ENCODE measurements at regions not wholly inside any gene's neighbourhood (a gene's known extent, or its start where the extent isn't known, plus 50 kb on each side); places are given as distances from the start of the nearest gene placed in this dataset.

DNA sequence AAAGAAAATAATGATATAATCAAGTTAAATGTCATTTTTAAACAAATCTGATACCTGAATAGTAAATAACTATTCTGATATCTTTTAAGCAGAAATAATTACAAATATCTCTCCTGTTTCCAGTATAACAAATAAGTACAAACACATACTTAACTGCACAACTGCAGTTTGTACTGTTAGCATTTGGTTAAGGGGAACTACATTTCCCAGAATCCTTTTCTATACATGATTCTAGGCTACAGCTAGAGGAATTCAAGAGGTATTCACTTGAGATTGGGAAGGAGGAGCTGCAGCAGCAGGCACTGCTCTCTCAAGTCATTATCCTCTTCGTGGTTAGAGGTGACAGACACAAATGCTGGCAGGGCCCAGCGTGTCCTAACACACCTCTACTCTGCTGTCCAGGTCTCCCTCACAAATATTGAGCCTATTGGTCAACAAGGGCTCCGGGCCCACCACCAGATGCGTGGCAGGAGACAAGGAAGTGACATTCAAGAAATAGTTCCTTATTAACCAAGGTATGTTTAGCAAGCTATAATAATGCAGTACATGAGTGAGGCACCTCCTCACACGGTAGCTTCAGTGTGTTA is 255.1 kb upstream of the MKLN1 start:
- Histone ChIP-seq H2BK120ac (ENCODE audit: insufficient read depth, low read length, poor library complexity) (no peak overlapping the region), H2BK12ac (ENCODE audit: low read length) (no peak overlapping the region), H3K4ac (ENCODE audit: low read depth, low read length) (no peak overlapping the region), H3K4me1 (ENCODE audit: control insufficient read depth in 1 of 2, insufficient read depth in 2 of 2, low read length in 2 of 2) (peaks cover 2% of the 10 kb centered on the region in 2 experiments), H2AFZ (ENCODE audit: insufficient read depth, low read length, poor library complexity) (peak overlapping the region; percentile 66), H3K27ac (ENCODE audit: low read depth, low read length) (no peak overlapping the region), H2AK5ac (ENCODE audit: low read length) (no peak overlapping the region), H3K36me3 (ENCODE audit: control insufficient read depth in 1 of 2, insufficient read depth in 2 of 2, low read length in 2 of 2) (no peaks in the 10 kb centered on the region), H4K8ac (ENCODE audit: low read depth, low read length) (peak overlapping the region; percentile 21), H4K91ac (ENCODE audit: low read depth, low read length) (no peak overlapping the region), H3K9me3 (ENCODE audit: insufficient read depth, low read depth, low read length) (no peaks in the 10 kb centered on the region), H3K79me1 (ENCODE audit: low read length) (no peaks in the 10 kb centered on the region), H3K4me3 (ENCODE audit: low read depth, low read length) (no peak overlapping the region), H3K4me2 (ENCODE audit: low read length) (no peak overlapping the region), H3K79me2 (ENCODE audit: control insufficient read depth, insufficient read depth, low read length, poor library complexity) (no peaks in the 10 kb centered on the region), H2BK5ac (ENCODE audit: low read depth, low read length, poor library complexity) (no peak overlapping the region), H3K18ac (ENCODE audit: low read length) (no peak overlapping the region), H3K27me3 (ENCODE audit: insufficient read depth, low read length) (no peaks in the 10 kb centered on the region), H3K9ac (ENCODE audit: low read length) (no peak overlapping the region), H3K23ac (ENCODE audit: low read length) (no peak overlapping the region), H3K14ac (ENCODE audit: low read length) (no peak overlapping the region), H4K12ac (ENCODE audit: low read depth, low read length) (no peak overlapping the region)
- no CpG with 5 or more reads among the region's 5 CpGs for WGBS (ENCODE audit: extremely low coverage, insufficient coverage, insufficient read length)
- peak; percentile 44 to 70 for DNase-seq

DNA sequence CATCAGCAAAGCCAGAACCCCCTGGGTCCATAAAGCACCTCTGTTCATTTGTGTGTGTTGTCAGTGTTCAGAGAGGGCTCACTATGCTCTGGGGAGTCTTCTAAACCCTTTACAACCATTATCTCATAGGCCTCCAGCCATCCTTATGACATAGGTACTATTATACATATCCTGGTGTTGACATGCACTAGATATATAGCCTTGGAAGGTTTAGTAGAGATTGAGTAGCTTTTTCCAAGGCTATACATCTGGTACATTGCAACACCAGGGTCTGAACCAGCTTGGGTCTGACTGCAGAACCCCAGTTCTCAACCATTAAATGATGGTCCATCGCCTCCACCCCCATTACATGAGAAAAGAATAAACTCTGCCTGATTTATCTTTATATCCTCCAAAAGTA is 253.6 kb upstream of the MKLN1 start:
- Histone ChIP-seq H3K9ac (ENCODE audit: low read length) (no peak overlapping the region), H3K79me1 (ENCODE audit: low read length) (no peaks in the 10 kb centered on the region), H4K12ac (ENCODE audit: low read depth, low read length) (no peak overlapping the region), H2BK5ac (ENCODE audit: low read depth, low read length, poor library complexity) (no peak overlapping the region), H3K9me3 (ENCODE audit: insufficient read depth, low read depth, low read length) (no peaks in the 10 kb centered on the region), H4K8ac (ENCODE audit: low read depth, low read length) (no peak overlapping the region), H2BK12ac (ENCODE audit: low read length) (no peak overlapping the region), H3K27me3 (ENCODE audit: insufficient read depth, low read length) (no peaks in the 10 kb centered on the region), H3K79me2 (ENCODE audit: control insufficient read depth, insufficient read depth, low read length, poor library complexity) (no peaks in the 10 kb centered on the region), H2BK120ac (ENCODE audit: insufficient read depth, low read length, poor library complexity) (no peak overlapping the region), H3K27ac (ENCODE audit: low read depth, low read length) (no peak overlapping the region), H3K18ac (ENCODE audit: low read length) (no peak overlapping the region), H3K4me1 (ENCODE audit: control insufficient read depth in 1 of 2, insufficient read depth in 2 of 2, low read length in 2 of 2) (peaks cover 2% of the 10 kb centered on the region in 2 experiments), H3K4me3 (ENCODE audit: low read depth, low read length) (no peak overlapping the region), H3K14ac (ENCODE audit: low read length) (no peak overlapping the region), H3K4me2 (ENCODE audit: low read length) (no peak overlapping the region), H3K36me3 (ENCODE audit: control insufficient read depth in 1 of 2, insufficient read depth in 2 of 2, low read length in 2 of 2) (no peaks in the 10 kb centered on the region), H2AFZ (ENCODE audit: insufficient read depth, low read length, poor library complexity) (no peak overlapping the region), H2AK5ac (ENCODE audit: low read length) (no peak overlapping the region), H3K4ac (ENCODE audit: low read depth, low read length) (no peak overlapping the region), H4K91ac (ENCODE audit: low read depth, low read length) (no peak overlapping the region), H3K23ac (ENCODE audit: low read length) (no peak overlapping the region)
- no CpG with 5 or more reads among the region's 1 CpG for WGBS (ENCODE audit: extremely low coverage, insufficient coverage, insufficient read length)
- DNase-seq = no peak

DNA sequence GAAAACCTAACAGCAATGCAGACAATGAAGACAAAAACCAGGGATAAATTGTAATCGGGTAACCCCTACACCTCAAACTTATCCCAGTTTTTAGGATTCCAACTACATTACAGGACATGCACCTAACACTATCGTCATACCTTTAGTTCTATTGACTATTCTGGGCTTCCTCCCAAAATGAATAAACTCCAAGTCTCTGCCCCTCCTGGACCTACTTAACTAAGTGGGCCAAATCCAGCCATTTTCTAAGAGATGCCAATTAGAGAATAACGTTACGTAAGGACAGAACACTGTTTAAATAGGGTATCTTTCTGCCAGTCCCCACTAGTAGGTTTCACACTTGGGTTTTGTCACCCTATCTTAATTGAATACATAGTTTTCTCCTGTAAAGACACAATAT is 253.1 kb upstream of the MKLN1 start:
- Histone ChIP-seq H3K27me3 (ENCODE audit: insufficient read depth, low read length) (no peaks in the 10 kb centered on the region), H3K18ac (ENCODE audit: low read length) (no peak overlapping the region), H3K27ac (ENCODE audit: low read depth, low read length) (no peak overlapping the region), H3K23ac (ENCODE audit: low read length) (no peak overlapping the region), H3K4me3 (ENCODE audit: low read depth, low read length) (no peak overlapping the region), H2AK5ac (ENCODE audit: low read length) (no peak overlapping the region), H2BK5ac (ENCODE audit: low read depth, low read length, poor library complexity) (no peak overlapping the region), H2BK12ac (ENCODE audit: low read length) (no peak overlapping the region), H2BK120ac (ENCODE audit: insufficient read depth, low read length, poor library complexity) (no peak overlapping the region), H2AFZ (ENCODE audit: insufficient read depth, low read length, poor library complexity) (no peak overlapping the region), H3K36me3 (ENCODE audit: control insufficient read depth in 1 of 2, insufficient read depth in 2 of 2, low read length in 2 of 2) (no peaks in the 10 kb centered on the region), H3K4ac (ENCODE audit: low read depth, low read length) (no peak overlapping the region), H3K79me2 (ENCODE audit: control insufficient read depth, insufficient read depth, low read length, poor library complexity) (no peaks in the 10 kb centered on the region), H3K79me1 (ENCODE audit: low read length) (no peaks in the 10 kb centered on the region), H4K8ac (ENCODE audit: low read depth, low read length) (no peak overlapping the region), H3K14ac (ENCODE audit: low read length) (no peak overlapping the region), H3K9me3 (ENCODE audit: insufficient read depth, low read depth, low read length) (no peaks in the 10 kb centered on the region), H3K9ac (ENCODE audit: low read length) (no peak overlapping the region), H4K91ac (ENCODE audit: low read depth, low read length) (no peak overlapping the region), H3K4me2 (ENCODE audit: low read length) (no peak overlapping the region), H4K12ac (ENCODE audit: low read depth, low read length) (no peak overlapping the region), H3K4me1 (ENCODE audit: control insufficient read depth in 1 of 2, insufficient read depth in 2 of 2, low read length in 2 of 2) (peaks cover 2% of the 10 kb centered on the region in 2 experiments)
- no peak for DNase-seq
- WGBS (ENCODE audit: extremely low coverage, insufficient coverage, insufficient read length) = no CpG with 5 or more reads among the region's 4 CpGs

DNA sequence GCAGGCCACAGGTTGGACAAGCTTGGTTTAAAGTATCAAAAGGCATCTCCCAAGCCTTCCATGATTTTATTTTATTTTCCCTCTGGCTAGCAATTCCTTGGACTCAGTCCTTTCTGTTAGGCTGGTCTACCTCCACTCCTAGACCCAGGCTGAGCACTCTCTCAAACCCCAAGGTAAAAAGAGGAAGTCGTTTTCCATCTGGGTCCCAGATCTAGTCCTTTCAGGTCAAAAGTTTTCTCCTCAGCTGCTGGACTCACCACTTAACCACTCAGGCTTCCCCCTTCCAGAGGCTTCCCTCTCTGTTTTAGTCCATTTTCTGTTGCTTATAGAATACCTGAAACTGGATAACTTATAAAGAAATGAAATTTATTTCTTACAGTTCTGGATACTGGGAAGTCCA is 252.3 kb upstream of the MKLN1 start:
- H4K91ac ChIP-seq (ENCODE audit: low read depth, low read length) = no peak overlapping the region

More for the DNA sequence above, 252.3 kb upstream of the MKLN1 start:
- Histone ChIP-seq H3K79me2 (ENCODE audit: control insufficient read depth, insufficient read depth, low read length, poor library complexity) (no peaks in the 10 kb centered on the region), H4K8ac (ENCODE audit: low read depth, low read length) (no peak overlapping the region), H3K4me1 (ENCODE audit: control insufficient read depth in 1 of 2, insufficient read depth in 2 of 2, low read length in 2 of 2) (peaks cover 2% of the 10 kb centered on the region in 2 experiments), H2AFZ (ENCODE audit: insufficient read depth, low read length, poor library complexity) (no peak overlapping the region), H2AK5ac (ENCODE audit: low read length) (no peak overlapping the region), H3K79me1 (ENCODE audit: low read length) (no peaks in the 10 kb centered on the region), H3K18ac (ENCODE audit: low read length) (no peak overlapping the region), H3K27ac (ENCODE audit: low read depth, low read length) (no peak overlapping the region), H3K4ac (ENCODE audit: low read depth, low read length) (no peak overlapping the region), H2BK12ac (ENCODE audit: low read length) (no peak overlapping the region), H3K27me3 (ENCODE audit: insufficient read depth, low read length) (no peaks in the 10 kb centered on the region), H4K12ac (ENCODE audit: low read depth, low read length) (no peak overlapping the region), H3K36me3 (ENCODE audit: control insufficient read depth in 1 of 2, insufficient read depth in 2 of 2, low read length in 2 of 2) (no peaks in the 10 kb centered on the region), H3K23ac (ENCODE audit: low read length) (no peak overlapping the region), H2BK5ac (ENCODE audit: low read depth, low read length, poor library complexity) (no peak overlapping the region), H3K4me2 (ENCODE audit: low read length) (no peak overlapping the region), H3K4me3 (ENCODE audit: low read depth, low read length) (no peak overlapping the region), H2BK120ac (ENCODE audit: insufficient read depth, low read length, poor library complexity) (no peak overlapping the region), H3K14ac (ENCODE audit: low read length) (no peak overlapping the region), H3K9ac (ENCODE audit: low read length) (no peak overlapping the region), H3K9me3 (ENCODE audit: insufficient read depth, low read depth, low read length) (no peaks in the 10 kb centered on the region)
- DNase-seq = no peak
- no CpG with 5 or more reads among the region's 1 CpG for WGBS (ENCODE audit: extremely low coverage, insufficient coverage, insufficient read length)

Measured in trophoblast cell (in vitro differentiated cells and primary cell).